ENCODE measurements at regions not wholly inside any gene's neighbourhood (a gene's known extent, or its start where the extent isn't known, plus 50 kb on each side); places are given as distances from the start of the nearest gene placed in this dataset.

DNA sequence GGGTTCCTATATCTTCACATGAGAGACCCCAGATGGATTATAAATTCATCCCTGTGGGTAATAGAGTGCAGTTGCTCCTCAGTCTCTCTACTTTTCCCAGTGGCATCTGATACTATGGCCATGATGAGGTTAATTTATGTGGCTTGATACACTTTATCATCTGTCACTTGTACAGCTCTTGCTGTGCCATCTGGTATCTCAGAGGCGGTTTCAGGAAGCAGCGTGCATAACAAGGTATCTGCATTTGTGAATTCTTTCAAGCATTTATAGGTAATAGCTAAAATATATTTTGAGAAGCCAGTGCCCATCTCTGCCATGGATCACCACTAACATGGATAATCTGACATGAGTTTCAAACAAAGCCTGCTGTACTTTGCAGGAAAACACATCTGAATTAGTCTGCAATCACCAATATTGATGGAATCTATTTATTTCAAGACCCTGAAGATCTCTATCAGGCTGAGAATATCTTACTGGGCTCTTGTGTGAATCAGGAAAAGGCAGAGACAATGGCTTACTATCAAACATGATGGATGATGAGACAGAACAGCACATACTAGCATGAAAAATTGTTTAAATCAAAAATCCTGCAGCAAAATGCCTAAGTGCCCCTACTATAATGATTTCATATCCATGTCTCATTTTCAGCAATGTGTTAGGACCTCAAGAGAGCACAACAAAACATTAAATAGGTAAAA is 548.7 kb upstream of the MAP3K7 start:
- Mint-ChIP-seq H3K9me3 (no peaks in the 10 kb centered on the region), H3K27me3 (ENCODE audit: low read depth) (no peaks in the 10 kb centered on the region), H3K27ac (no peak overlapping the region), H3K4me1 (ENCODE audit: low read depth) (no peaks in the 10 kb centered on the region), H3K4me3 (no peak overlapping the region), H3K36me3 (ENCODE audit: low read depth) (no peaks in the 10 kb centered on the region)
- intact Hi-C loops (cut with micrococcal nuclease) = no loop called here
- CTCF ChIA-PET = no interaction called here
- no peak for DNase-seq

DNA sequence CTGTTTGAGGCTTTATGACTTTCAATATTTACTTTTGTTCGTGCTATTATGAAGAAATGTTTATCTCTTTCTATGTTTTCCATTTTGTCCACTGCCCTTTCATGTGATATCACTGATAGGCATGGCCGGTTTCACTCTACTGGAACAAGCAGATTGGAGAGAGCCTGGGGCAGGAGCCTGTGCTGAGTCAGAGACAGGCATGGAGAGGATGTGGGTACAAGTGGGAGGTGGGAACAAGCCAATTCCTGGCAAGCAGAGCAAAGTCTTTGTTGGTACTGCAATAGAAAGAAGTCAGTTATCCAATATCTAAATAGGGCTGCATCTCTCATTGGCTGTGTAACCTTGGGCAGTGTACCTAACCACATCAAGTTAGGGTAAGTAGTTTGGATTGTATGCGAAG is 545.6 kb upstream of the MAP3K7 start:
- CTCF ChIA-PET = no interaction called here
- no peak overlapping the region for H3K27ac Mint-ChIP-seq
- DNase-seq = no peak
- intact Hi-C loops (cut with micrococcal nuclease) = no loop called here
- no peaks in the 10 kb centered on the region for H3K36me3 Mint-ChIP-seq (ENCODE audit: low read depth)
- H3K4me1 Mint-ChIP-seq (ENCODE audit: low read depth) = no peaks in the 10 kb centered on the region
- no peaks in the 10 kb centered on the region for H3K27me3 Mint-ChIP-seq (ENCODE audit: low read depth)
- H3K9me3 Mint-ChIP-seq = no peaks in the 10 kb centered on the region
- no peak overlapping the region for H3K4me3 Mint-ChIP-seq

DNA sequence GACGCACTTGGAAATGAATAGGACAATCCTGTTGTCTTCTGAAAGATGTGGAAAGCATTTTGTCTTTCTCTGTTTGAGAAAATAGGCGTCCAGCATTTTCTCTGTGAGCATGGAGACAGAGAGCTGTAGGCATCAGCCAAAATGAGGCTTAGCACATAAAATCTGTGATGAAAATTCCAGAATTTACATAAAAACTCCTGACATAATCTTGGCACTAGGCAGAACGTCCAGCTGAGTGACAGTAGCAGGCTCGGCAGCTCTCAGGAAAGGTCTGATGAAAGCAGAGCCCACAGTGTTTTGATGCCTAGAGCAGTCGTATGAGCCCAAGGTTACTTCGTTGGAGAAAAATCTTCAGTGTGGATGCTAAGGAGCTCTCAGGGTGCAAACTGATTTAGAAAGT is 543.3 kb upstream of the MAP3K7 start:
- Mint-ChIP-seq H3K9me3 (no peaks in the 10 kb centered on the region), H3K27me3 (ENCODE audit: low read depth) (no peaks in the 10 kb centered on the region), H3K4me1 (ENCODE audit: low read depth) (no peaks in the 10 kb centered on the region), H3K36me3 (ENCODE audit: low read depth) (no peaks in the 10 kb centered on the region), H3K27ac (no peak overlapping the region), H3K4me3 (no peak overlapping the region)
- CTCF ChIA-PET = no interaction called here
- intact Hi-C loops (cut with micrococcal nuclease) = no loop called here
- DNase-seq = no peak

DNA sequence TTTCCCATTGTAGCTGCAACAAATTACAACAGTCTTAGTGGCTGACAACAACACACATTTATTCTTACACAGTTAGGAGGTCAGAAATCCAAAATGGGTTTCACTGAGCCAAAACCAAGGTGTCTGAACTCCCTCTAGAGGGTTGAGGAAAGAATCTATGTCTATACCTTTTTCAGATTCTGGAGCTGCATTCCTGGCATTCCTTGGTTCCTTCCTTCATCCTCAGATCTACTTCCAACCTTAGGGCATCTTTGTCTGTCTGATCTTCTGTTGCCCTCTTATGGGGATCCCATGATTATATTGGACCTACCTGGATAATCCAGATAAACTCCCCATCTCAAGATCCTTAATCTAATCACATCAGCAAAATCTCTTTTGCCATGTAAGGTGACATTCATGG is 540.9 kb upstream of the MAP3K7 start:
- Mint-ChIP-seq H3K4me3 (no peak overlapping the region), H3K9me3 (no peaks in the 10 kb centered on the region), H3K27me3 (ENCODE audit: low read depth) (no peaks in the 10 kb centered on the region), H3K4me1 (ENCODE audit: low read depth) (no peaks in the 10 kb centered on the region), H3K27ac (no peak overlapping the region), H3K36me3 (ENCODE audit: low read depth) (no peaks in the 10 kb centered on the region)
- CTCF ChIA-PET = no interaction called here
- intact Hi-C loops (cut with micrococcal nuclease) = no loop called here
- DNase-seq = no peak

DNA sequence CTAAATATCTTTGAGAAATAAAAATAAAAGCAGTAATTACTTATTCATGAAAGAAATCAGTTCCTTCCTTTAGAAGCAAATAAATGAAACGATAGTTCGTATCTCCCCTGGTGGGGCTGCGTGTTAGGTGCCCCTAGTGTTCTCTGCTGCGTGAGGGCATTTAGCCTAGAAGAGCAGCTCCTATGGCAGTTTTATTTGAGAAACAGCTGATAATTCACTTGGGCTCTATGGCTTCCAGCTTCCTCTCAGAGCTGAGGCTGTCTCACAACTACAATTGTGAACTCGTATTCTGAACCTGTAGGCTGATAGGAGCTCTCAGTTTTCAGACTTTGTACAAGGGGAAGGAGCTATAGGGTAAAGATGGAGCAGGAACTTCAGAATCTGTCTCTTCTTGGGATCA is 540.0 kb upstream of the MAP3K7 start:
- CTCF ChIA-PET = no interaction called here
- Mint-ChIP-seq H3K9me3 (no peaks in the 10 kb centered on the region), H3K36me3 (ENCODE audit: low read depth) (no peaks in the 10 kb centered on the region), H3K4me3 (no peak overlapping the region), H3K27me3 (ENCODE audit: low read depth) (no peaks in the 10 kb centered on the region), H3K27ac (no peak overlapping the region), H3K4me1 (ENCODE audit: low read depth) (no peaks in the 10 kb centered on the region)
- DNase-seq = no peak
- intact Hi-C loops (cut with micrococcal nuclease) = no loop called here

DNA sequence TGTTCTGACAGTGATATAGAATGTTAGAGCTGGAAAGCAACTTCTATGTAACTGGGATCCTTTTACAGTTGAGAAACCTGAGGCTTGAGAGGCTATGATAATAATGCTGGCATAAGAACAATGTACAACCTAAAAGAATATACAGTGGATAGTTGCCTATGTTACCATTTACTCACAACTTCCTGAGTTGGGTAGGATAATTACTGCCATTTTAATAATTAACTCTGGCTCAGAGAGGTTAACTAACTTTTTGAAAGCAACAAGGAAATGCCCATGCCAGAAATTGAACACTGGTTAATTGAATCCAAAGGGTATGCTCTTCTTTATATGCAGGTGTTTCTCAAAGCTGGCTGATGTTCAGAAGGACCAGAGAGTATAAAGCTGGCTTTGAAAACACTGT is 530.7 kb upstream of the MAP3K7 start:
- CTCF ChIA-PET = interaction anchor here (0.5 kb wide), 1 partner anchor 56 kb away, joined by 3 read pairs; no protein-coding TSS in a partner anchor
- intact Hi-C loops (cut with micrococcal nuclease) = no loop called here

DNA sequence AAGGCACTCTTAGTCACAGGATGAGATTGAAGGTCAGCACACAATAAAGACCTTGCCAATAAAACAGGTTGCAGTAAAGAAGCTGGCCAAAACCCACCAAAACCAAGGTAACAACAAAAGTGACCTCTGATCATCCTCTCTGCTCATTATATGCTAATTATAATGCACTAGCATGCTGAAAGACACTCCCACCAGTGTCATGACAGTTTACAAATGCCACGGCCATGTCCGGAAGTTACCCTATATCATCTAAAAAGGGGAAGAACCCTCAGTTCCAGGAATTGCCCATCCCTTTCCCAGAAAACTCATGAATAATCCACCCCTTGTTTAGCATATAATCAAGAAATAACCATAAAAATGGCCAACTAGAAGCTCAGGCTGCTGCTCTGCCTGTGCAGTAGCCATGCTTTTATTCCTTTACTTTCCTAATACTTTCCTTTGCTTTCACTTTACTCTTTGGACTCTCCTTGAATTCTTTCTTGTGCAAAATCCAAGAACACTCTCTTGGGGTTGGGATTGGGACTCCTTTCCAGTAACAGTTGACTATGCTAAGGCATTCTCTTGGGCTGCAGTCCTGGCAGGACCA is 527.3 kb upstream of the MAP3K7 start:
- intact Hi-C loops (cut with micrococcal nuclease) = no loop called here
- H3K27me3 Mint-ChIP-seq (ENCODE audit: low read depth) = no peaks in the 10 kb centered on the region
- no peaks in the 10 kb centered on the region for H3K4me1 Mint-ChIP-seq (ENCODE audit: low read depth)
- H3K4me3 Mint-ChIP-seq = no peak overlapping the region
- CTCF ChIA-PET = no interaction called here
- DNase-seq = no peak
- no peaks in the 10 kb centered on the region for H3K9me3 Mint-ChIP-seq
- H3K36me3 Mint-ChIP-seq (ENCODE audit: low read depth) = no peaks in the 10 kb centered on the region
- no peak overlapping the region for H3K27ac Mint-ChIP-seq

More for the DNA sequence above, 530.7 kb upstream of the MAP3K7 start:
- Mint-ChIP-seq H3K4me3 (no peak overlapping the region), H3K36me3 (ENCODE audit: low read depth) (no peaks in the 10 kb centered on the region), H3K9me3 (no peaks in the 10 kb centered on the region), H3K27ac (no peak overlapping the region), H3K27me3 (ENCODE audit: low read depth) (peaks cover 3% of the 10 kb centered on the region), H3K4me1 (ENCODE audit: low read depth) (no peaks in the 10 kb centered on the region)
- DNase-seq = no peak

DNA sequence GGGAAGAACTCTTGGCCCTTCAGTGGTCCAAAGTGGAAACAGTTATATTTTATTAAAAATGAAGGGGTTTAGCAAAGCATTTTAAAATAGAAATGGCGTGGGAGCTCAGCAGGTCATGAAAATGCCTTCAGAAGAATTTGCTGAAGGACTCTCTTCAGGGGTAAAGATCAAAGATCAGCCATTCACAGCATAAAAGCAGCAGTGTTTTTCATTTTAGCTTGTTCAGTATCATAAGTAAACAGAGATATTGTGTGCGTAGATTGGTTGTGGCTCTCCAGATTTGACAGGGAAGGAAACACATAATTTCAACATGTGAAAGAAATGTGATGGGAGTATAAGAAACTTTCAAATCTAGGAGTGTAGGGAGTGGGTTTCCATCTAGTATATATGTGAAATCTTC is 519.2 kb upstream of the MAP3K7 start:
- Mint-ChIP-seq H3K36me3 (ENCODE audit: low read depth) (no peaks in the 10 kb centered on the region), H3K27ac (no peak overlapping the region), H3K4me3 (no peak overlapping the region), H3K27me3 (ENCODE audit: low read depth) (no peaks in the 10 kb centered on the region), H3K4me1 (ENCODE audit: low read depth) (no peaks in the 10 kb centered on the region), H3K9me3 (no peaks in the 10 kb centered on the region)
- DNase-seq = no peak
- intact Hi-C loops (cut with micrococcal nuclease) = no loop called here
- CTCF ChIA-PET = no interaction called here

DNA sequence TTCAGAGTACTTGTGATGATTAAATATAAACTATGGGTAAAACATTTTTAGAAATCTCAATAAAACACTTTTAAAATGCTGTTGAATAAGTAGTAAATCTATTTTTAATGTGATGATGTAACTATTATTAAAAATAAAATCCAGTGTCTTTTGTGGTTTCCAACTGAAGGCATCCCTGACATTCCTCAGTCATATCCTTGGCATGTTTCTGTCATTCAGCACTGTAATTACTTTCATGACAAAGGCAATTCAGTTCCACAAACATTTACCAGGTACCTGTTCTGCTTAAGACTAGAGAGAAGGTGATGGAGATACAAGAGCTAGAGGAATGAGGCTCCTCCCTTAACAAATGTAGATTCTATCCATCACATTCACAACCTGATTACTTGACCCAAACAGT is 518.7 kb upstream of the MAP3K7 start:
- CTCF ChIA-PET = no interaction called here
- H3K4me1 Mint-ChIP-seq (ENCODE audit: low read depth) = no peaks in the 10 kb centered on the region
- no peaks in the 10 kb centered on the region for H3K27me3 Mint-ChIP-seq (ENCODE audit: low read depth)
- H3K4me3 Mint-ChIP-seq = no peak overlapping the region
- H3K9me3 Mint-ChIP-seq = no peaks in the 10 kb centered on the region
- intact Hi-C loops (cut with micrococcal nuclease) = no loop called here
- DNase-seq = no peak
- no peak overlapping the region for H3K27ac Mint-ChIP-seq
- H3K36me3 Mint-ChIP-seq (ENCODE audit: low read depth) = no peaks in the 10 kb centered on the region

DNA sequence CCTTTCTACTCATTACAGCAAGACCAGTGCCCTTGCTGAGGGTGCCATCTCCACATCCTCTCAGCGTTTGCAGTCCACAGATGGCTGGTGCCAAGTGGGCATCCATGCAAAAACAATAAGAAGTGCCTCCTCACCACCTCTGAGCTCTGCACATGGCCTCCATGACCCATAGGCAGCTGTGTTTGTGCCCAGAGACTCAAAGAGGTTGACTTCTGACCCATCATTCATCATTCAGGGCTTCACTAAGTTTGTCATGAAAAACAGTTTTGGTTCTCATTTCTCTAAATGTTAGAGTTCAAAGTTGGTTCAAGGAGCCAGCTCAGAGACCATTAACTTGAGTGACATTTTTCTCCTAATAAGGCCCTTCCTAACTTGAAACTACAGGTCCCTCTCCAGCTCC is 512.6 kb upstream of the MAP3K7 start:
- intact Hi-C loops (cut with micrococcal nuclease) = no loop called here
- no peak for DNase-seq
- Mint-ChIP-seq H3K27me3 (ENCODE audit: low read depth) (no peaks in the 10 kb centered on the region), H3K4me3 (no peak overlapping the region), H3K4me1 (ENCODE audit: low read depth) (no peaks in the 10 kb centered on the region), H3K9me3 (no peaks in the 10 kb centered on the region), H3K27ac (no peak overlapping the region), H3K36me3 (ENCODE audit: low read depth) (no peaks in the 10 kb centered on the region)
- CTCF ChIA-PET = interaction anchor here (0.7 kb wide), 1 partner anchor 345 kb away, joined by 4 read pairs; no protein-coding TSS in a partner anchor

DNA sequence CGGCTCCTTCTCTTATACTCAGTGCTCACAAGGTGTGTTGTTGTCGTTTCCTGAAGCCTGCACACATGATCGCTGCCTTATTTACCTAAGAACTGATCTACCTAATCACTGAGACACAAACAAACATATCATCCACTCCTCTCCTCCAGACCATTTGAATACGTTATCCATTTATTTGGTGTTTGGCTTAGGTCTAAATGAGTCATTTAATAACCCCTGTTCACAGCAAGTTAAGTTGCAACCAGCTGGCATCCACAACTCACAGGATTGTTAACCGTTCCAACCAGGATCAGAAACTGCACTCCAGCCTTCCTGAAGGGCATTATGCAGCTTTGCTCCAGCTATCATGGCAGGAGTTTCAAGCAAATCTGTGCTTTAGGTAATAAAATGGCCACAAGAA is 511.1 kb upstream of the MAP3K7 start:
- CTCF ChIA-PET = interaction anchor here (0.9 kb wide), 1 partner anchor 17 kb away, joined by 3 read pairs; no protein-coding TSS in a partner anchor
- Mint-ChIP-seq H3K27me3 (ENCODE audit: low read depth) (no peaks in the 10 kb centered on the region), H3K36me3 (ENCODE audit: low read depth) (no peaks in the 10 kb centered on the region), H3K27ac (no peak overlapping the region), H3K4me3 (no peak overlapping the region), H3K4me1 (ENCODE audit: low read depth) (no peaks in the 10 kb centered on the region), H3K9me3 (no peaks in the 10 kb centered on the region)
- DNase-seq = no peak
- intact Hi-C loops (cut with micrococcal nuclease) = no loop called here

DNA sequence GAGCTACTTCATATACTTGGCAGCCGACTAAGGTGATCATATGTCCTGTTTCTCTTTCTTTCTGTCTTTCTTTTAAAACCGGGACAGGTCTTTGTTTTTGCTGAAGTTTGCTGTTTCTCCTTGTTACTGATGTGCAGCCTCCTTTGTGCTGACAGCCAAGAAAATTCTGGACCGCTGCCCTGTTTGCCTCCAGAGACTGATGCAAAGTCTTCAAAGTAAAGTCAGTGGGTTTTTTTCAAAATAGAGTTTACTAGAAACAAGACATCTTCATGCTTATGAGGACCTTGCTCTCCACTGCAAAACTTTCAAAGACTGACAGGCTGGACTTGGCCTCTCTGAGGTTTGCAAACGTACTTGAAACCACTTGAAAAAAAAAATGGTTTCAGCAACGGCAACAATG is 510.5 kb upstream of the MAP3K7 start:
- no peak for DNase-seq
- intact Hi-C loops (cut with micrococcal nuclease) = no loop called here
- Mint-ChIP-seq H3K4me1 (ENCODE audit: low read depth) (no peaks in the 10 kb centered on the region), H3K36me3 (ENCODE audit: low read depth) (no peaks in the 10 kb centered on the region), H3K9me3 (no peaks in the 10 kb centered on the region), H3K27me3 (ENCODE audit: low read depth) (no peaks in the 10 kb centered on the region), H3K27ac (no peak overlapping the region), H3K4me3 (no peak overlapping the region)
- CTCF ChIA-PET = interaction anchor here (1.3 kb wide), 1 partner anchor 16 kb away, joined by 3 read pairs; no protein-coding TSS in a partner anchor

DNA sequence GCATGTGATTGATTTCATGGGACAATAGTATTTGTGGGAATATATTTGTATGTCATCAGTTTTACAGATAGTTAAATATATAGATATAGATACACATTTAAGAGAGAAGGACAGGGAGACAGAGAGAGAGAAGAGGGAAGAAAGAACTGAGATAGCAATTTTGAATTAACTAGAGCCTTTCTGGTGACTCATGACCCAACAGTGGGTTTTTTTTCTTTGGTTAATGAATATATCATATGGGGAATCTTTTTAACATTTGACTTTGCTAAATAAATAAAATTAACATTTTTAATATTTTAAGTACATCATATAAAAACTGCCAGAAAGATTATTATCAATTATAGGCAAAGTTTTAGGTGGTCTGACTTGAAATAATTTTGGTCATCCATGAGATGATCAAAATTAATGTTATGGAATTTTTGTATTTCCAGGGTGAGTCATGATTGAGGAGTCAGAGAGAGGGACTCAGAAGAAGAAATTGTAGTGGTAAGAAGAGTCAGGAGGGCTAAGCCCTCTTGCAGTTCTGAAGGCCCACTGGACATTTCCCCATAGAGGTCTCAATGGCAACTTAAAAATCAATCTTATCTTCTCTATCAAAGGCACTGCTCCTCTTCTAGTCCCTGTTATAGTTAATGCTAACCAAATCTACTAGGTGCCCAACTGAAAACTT is 508.1 kb upstream of the MAP3K7 start:
- CTCF ChIA-PET = no interaction called here
- H3K4me3 Mint-ChIP-seq = no peak overlapping the region
- H3K36me3 Mint-ChIP-seq (ENCODE audit: low read depth) = no peaks in the 10 kb centered on the region
- no peak overlapping the region for H3K27ac Mint-ChIP-seq
- H3K27me3 Mint-ChIP-seq (ENCODE audit: low read depth) = no peaks in the 10 kb centered on the region
- H3K4me1 Mint-ChIP-seq (ENCODE audit: low read depth) = no peaks in the 10 kb centered on the region
- H3K9me3 Mint-ChIP-seq = no peaks in the 10 kb centered on the region
- no peak for DNase-seq
- intact Hi-C loops (cut with micrococcal nuclease) = no loop called here
